SK-N-SH (cell line): ENCODE measurements at regions not wholly inside any gene's neighbourhood (a gene's known extent, or its start where the extent isn't known, plus 50 kb on each side); places are given as distances from the start of the nearest gene placed in this dataset.

Source experiments
- CTCF ChIP-seq: fragments of 200-600 bp; sonication (generic); IDR thresholded peaks from 2 replicates; pipeline ENCODE4 v1.6.1; 2017; ENCODE audit warnings: antibody characterized with exemption, mild to moderate bottlenecking, moderate library complexity
- RAD21 ChIP-seq: IDR thresholded peaks from 2 replicates; pipeline ENCODE4 v1.6.1; 2012; ENCODE audit warnings: mild to moderate bottlenecking, low read length
- RXRA ChIP-seq: IDR thresholded peaks from 2 replicates; pipeline ENCODE4 v1.4.0; 2012; ENCODE audit warnings: low read depth, mild to moderate bottlenecking, borderline replicate concordance
- SMC3 ChIP-seq: IDR thresholded peaks from 2 replicates; pipeline ENCODE4 v1.6.1; 2012; ENCODE audit warnings: low read depth, low read length, improper control_type of control experiment
- YY1 ChIP-seq: IDR thresholded peaks from 2 replicates; pipeline ENCODE4 v1.4.0; 2012; ENCODE audit warnings: low read depth, mild to moderate bottlenecking

GRCh38 chr3:34405159-34405558, 606.7 kb downstream of the PDCD6IP start:
- TF ChIP-seq RXRA = no peak
- TF ChIP-seq CTCF = no peak
- TF ChIP-seq RAD21 = no peak
- no peak for TF ChIP-seq SMC3
- no peak for TF ChIP-seq YY1
